HG03439 (cell line): ENCODE measurements at regions not wholly inside any gene's neighbourhood (a gene's known extent, or its start where the extent isn't known, plus 50 kb on each side); places are given as distances from the start of the nearest gene placed in this dataset.

ENCODE experiments used
- ATAC-seq: cut with Tn5 transposase; IDR thresholded peaks from one replicate; pipeline ENCODE4 v1.9.1; 2021; ENCODE audit warnings: mild to moderate bottlenecking, moderate library complexity; ENCODE audit not compliant: unreplicated experiment

DNA sequence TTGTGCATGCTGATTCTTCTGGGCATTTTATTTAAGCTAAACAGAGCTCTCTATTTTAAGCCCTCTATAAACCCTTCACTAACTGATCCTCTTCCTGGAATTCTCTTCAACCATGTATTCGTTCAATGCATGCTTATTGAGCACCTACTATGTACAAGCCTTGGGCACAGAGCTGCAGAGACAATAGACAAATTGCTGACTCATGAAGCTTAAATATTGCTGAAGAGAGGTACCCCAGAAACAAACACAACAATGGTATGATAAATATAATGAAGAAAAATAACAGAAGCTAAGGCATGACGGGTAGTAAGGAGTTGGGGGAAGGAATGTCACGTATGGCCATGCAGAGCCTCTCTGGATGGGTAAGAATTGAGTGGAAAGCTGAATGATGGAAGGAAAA lies 222.2 kb downstream of the PPARGC1A start:
- ATAC-seq, result no peak

DNA sequence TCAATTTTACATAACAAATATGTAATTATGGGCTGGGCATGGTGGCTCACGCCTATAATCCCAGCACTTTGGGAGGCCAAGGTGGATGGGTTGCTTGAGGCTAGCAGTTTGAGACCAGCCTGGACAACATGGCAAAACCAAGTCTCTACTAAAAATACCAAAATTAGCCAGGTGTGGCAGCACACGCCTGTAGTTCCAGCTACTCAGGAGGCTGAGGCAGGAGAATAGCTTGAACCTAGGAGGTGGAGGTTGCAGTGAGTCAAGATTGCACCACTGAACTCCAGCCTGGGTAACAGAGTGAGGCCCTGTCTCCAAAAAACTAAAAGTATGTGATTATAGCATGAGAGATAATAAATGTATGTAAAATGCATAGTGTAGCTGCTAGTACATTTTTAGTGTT lies 229.0 kb downstream of the PPARGC1A start:
- ATAC-seq, result no peak

DNA sequence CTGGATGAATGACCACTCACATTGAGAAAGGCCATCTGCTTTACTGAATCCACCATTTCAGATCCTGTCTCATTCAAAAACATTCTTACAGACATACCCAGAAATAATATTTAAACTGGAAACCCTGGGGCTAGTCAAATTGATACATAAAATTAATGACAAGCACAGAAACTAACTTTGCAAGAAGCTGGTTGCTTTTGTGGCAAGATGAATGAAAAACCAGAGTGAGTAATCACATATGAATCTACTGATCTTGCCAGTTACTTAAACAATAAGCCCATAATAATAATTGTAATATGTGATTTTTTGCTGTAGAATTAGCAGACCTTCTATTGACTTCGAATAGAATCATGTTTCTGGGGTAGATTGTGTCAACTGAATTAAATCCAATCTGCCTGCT lies 235.1 kb downstream of the PPARGC1A start:
- no peak for ATAC-seq

DNA sequence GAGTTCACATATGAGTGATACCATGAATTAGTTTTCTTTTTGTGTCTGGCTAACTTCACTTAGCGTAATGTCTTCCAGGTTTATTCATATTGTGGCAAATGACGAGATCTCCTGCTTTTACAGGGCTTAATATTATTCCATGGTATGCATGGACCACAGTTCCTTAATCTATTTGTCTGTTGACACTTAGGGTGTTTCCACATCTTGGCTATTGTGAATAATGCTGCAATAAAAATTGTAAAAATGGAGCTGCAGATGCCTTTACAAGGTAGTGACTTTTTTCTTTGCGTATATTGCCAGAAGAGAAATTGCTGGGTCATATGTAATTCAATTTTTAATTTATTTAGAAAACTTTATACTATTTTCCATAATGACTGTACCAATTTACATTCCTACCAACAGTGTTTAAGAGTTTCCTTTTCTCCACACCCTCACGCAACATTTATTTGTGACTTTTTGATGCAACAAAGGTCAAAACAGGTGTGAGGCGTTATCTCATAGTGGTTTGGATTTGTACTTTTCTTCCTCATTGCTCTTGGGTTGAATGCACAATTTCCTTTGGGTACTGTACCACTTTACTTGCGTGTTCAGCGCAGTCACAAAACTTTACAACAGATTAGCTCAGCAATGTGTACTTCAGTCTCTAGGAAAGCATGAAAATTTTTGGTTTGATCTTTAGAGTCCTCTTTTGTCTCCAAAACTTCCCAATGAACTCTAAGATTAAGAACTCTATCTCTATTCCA lies 240.8 kb downstream of the PPARGC1A start:
- ATAC-seq, result no peak

DNA sequence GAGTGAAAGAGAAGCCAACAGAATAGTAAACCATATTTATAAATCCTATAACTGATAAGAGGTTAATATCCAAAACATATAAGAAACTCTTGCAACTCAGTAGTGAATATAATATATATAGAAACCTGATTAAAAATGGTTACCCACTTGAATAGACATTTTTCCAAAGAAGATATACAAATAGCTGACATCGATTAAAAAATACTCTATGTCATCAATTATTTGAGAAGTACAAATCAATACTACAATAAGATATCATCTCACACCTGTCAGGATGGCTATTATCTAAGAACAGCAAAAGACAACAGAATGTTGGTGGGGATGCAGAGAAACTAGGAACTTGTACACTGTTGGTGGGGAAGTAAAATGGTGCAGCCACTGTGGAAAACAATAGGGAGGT lies 254.4 kb downstream of the PPARGC1A start:
- no peak for ATAC-seq

DNA sequence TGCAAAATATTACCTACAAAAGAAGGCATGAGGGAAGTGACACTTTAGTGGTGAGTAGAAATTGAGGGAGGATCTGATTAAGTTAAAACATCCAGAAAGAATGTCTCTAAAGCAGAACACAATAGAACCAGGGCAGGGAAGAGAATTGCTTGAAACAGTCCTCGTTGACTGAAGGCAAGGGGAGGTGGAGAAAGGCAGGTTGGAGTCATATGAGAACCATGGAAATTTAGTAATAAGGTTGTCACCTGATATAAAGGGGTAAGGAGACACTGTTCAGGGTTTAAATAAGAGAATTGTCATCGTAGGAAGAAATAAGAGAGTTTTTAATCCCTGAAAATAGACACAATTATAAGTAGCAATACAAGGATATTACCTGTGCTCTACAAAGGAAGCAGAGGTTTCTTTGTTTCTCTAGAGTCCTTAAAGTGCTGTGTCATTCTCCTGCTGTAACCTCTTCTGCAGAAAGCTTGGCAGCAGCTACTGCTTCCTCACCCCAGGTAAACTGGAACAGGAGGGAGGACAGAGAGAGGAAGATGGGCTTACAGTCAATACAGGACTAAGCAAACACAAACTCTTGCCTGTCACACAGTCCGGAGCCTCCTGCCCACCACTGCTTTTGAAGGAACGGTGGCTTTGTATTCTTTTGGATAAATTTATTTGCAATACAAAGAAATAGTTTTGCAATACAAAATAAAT lies 258.4 kb downstream of the PPARGC1A start:
- ATAC-seq, result no peak

DNA sequence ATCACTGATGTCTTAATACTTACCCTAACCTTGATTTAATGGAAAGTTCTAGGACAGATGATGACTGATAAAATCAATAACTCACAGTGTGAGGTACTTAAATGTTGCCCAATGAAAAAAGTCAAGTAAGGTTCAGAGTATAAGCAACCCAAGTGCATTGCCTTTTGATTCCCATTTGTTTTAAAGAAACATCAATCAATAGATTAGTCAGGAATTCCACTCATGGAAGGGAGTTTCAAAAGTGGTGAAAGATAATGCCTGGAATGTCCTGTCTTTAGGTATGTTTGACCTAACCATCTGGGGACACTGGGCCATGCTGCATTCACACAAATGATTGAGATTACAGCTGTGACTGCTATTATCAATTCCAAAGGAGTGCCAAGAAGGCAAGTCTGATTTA lies 259.7 kb downstream of the PPARGC1A start:
- ATAC-seq, result no peak

DNA sequence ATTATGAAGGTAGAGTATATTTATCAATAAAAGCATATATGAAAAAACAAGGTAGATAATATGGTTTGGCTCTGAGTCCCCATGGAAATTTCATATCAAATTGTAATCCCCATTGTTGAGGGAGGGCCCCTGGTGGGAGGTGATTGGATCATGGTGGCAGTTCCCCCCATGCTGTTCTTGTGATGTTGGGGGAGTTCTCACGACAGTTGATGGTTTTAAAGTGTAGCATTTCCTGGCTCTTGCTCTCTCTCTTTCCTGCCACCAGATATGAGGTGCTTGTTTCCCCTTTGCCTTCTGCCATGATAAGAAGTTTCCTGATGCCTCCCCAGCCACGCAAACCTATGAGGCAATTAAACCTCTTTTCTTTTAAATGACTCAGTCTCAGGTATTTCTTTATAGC lies 260.4 kb downstream of the PPARGC1A start:
- ATAC-seq, result no peak

DNA sequence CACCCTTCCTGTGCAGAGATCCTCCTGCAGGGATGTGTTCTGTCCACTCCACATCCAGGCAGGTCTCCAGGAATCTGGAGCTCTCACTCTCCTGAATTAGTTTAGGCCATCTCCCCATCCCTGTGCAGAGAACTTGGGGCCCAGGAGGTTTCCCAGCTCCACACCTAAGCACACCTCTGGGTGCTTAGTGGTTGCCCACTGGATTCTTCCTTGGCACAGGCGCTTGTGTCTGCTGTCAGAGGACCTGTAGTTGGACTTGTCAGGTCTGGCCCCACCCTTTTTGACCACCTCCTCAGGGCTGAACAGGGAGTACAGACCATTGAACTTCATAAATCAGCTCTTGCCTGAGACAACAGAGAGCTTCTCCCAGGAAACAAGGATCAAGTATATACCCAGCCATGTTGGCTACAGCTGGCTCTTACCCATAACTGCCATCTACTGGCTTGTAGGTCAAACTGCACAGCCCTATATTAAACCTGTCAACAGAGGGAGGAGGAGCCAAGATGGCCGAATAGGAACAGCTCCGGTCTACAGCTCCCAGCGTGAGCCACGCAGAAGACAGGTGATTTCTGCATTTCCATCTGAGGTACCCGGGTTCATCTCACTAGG lies 275.5 kb downstream of the PPARGC1A start:
- no peak for ATAC-seq

DNA sequence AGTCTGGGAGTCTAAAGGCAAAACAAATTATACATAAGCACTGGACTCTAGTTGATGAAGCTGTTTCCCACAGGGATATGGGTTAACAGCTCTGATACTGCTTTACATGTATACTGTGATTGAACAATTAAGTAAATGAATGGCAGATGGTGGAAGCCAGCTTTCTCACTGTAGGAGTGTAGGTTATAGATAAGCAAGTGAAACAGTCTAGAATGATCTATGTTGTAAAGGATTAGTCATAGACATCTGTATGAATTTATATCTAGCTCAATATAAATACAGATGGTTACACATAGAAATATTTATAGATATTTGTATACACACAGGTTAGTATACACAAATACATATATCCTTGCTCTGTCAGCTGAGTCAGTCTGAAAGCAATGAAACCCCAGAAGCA lies 276.1 kb downstream of the PPARGC1A start:
- no peak for ATAC-seq

DNA sequence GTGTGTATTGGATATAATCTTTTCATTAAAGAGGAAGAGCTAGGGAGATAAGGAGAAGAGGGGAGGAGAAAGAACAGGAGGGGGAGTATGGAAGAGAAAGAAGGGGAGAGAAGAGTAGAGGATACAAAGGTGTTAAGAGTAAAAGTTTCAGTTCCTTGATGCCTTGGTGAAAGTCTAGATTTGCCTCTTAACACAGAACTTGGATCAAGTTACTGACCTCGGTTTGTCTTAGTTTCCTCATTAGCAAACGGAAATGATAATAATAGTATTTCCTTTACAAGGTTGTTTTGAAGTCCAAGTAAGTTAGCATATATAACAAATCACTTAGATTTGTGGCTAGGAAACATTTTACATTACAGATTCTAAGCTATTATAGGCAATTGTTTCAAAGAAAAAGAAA lies 287.1 kb downstream of the PPARGC1A start:
- no peak for ATAC-seq

DNA sequence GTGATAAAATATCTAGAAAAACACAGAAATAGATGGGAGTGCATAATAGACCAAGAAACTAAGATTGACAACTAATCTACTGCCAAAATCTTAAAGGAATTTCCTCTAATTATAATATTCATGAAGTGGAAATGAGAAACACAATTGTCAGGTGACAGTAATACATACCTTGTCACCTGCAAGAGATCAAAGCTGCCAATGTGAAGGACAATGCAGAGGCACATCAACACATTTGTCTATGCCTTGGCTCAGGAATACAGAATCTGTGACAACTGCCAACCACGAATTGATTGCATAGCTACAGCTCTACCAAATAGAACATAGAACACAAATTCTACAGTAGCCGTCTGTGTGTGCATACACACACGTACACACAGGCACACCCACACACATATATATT lies 295.7 kb downstream of the PPARGC1A start:
- ATAC-seq, result no peak

DNA sequence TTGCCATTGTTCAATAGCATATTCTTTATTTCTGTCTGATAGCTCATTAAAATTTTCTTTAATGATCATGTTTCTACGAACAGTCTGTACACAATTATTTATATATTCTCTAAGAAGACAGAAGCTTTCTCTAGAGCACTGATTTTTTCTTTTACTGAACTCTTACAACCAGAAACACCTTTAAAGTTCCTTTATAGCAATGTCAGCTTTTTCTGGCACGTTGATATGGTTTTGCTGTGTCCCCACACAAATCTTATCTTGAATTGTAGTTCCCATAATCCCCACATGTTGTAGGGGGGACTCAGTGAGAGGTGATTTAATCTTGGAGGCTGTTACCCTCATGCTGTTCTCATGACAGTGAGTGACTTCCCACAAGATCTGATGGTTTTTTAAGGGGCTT lies 299.4 kb downstream of the PPARGC1A start:
- ATAC-seq, result no peak

DNA sequence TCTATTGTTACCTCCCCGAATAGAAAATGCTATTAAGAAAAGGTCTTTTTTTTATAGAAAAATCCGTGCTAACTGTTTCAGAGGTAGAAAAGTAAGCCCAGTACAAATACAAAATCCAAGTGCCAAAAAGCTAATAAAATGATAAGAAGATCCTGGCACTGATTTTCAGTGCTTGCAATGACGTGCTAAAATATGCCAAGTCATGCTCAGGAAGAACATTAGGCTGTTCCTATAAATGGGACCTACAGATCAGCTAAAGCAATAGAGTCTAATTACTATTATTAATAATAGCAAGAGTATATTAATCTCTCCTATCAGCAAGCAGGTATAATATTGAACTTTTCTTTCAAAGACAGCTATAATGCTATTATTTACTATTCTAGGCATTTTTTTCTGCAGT lies 305.8 kb downstream of the PPARGC1A start:
- no peak for ATAC-seq

DNA sequence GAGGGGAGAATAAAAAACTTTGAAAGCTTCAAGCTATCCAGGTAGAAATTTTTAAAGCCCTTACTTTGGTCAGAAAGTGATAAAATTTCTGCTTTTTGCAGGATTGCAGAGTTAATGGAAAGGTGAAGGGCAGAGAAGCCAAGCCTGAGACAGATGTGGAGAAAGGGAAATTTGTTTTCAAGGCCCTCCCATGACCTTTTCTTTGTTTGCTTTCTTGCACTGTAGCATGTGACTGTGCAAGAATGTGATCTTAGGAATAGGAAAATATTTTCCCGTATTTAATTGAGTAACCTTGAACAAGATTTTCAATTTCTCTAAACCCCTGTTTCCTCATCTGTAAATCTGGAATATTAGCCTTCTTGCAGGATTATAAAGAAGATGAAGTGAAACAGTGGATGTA lies 307.2 kb downstream of the PPARGC1A start:
- ATAC-seq, result no peak

DNA sequence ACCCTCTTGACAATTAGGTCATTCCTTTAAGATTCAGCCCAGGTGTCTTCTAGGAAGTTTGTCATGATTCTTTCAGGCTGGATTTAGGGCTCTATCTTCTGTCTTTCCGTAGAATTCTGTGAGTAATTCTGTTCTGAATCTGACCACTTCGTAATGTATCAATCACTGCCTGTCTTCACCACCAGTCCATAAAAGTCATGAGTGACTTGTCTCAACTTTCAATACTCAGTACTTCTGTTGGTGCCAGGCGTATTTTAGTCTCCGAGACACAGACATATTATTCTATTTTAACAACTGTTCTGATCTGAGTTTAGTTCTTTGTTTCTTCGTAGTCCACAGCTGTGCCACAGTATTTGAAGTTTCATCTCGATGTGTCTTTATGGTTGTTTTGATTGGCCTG lies 310.7 kb downstream of the PPARGC1A start:
- no peak for ATAC-seq

DNA sequence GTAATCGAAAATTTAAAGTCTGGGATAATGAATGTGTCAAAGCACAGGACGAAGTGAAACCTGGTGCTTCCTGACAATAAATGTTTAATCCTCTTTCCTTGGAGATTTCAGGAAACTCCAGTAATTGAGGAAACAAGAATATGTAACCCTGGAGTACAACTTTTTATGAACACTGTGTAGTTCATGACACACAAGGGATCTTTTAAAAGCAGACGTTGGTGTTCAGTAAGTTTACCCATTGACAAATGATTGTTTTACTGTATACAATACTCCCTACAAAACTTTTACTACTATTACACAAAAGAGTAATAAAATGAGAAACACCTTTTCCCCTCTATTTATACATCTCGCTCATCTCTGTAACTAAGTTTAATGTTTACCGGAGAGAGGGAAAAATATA lies 312.4 kb downstream of the PPARGC1A start:
- no peak for ATAC-seq

DNA sequence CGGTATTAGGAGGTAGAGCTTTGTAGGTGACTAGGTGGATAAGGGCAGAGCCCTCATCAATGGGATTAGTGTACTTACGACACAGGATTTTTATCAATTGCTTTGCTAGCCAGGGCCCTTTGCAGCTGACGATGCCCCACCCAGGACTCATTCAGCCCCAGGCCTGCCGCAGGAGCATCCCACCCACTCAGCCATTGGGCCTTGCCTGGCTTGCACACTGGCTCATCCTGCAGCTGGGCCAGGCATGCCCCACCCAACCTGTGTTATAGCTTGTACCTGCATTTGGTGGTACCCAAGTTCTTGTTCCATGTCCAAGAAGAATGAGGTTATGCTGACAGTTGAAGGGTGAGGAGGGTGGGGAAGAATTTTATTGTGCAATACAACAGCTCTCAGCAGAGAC lies 317.5 kb downstream of the PPARGC1A start:
- ATAC-seq, result no peak

DNA sequence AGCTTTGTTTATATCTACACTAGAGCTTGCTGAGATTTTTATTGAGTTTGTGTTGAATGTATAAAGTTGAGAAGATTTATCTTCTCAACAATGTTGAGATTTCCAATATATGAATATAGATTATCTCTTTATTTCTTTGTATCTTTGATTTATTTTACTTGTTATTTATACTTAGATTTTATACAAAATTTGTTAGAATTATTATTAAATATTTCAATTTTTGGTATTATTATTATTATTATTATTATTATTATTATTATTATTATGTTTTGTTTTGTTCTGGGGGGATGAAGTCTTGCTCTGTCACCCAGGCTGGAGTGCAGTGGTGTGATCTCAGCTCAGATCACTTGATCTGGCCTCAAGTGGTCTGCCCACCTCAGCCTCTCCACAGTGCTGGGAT lies 322.5 kb downstream of the PPARGC1A start:
- no peak for ATAC-seq

DNA sequence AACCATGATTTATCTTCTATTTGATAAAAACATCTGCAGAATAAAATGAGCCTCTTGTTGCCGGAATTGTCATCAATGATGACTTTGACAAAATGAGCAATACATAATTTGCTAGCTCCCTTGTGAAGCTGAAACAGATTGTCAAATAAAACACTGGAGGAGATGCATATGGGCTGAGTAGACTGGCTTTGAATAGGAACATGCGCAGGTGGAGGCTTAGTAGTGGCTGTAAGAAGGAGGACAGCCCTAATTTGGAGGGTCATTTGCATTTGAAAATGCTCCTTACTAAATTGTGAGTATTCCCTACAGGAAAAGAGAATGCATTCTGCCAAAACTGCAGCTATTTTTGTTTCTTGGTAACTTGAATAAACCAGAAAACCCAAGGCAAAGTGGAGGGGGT lies 329.1 kb downstream of the PPARGC1A start:
- ATAC-seq, result no peak

DNA sequence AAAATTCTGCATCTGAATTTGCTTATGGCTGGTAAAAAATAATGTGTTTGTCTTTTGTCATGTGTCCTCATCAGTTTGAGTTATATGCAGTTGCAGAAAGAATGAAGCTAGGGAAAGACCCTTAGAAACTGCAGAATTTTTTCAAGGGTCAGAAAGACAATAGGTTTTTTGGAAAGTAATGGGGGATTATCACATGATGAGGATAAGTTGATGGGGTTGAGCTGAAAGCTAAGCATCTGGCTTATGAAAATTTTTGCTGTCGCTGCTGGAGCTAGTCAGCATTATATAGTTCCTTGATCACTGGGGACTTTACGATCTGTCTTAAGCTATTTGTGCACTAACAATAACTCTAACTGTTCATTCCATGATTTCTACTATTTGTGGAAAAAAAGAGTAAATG lies 331.7 kb downstream of the PPARGC1A start:
- no peak for ATAC-seq

DNA sequence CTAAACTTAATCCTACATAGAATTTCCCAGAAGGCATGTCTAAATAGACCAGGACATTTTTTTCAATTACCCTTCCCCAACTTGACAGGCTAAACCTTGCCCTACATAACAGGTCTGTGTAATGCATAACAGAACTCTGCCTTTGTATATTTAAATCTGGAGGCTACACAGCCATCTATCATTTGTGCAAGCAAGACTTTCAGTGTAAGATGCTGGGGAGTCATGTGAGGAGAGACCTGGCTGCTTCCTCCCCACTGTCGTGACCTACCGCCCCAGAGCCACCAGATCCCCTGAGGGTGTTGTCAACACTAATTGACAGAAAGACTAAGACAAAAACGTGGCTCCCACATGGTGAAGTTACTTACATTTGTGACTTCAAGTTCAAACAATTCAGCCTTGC lies 342.2 kb downstream of the PPARGC1A start:
- ATAC-seq, result no peak
